Fibroblast of upper back skin (primary cell): ENCODE measurements at regions not wholly inside any gene's neighbourhood (a gene's known extent, or its start where the extent isn't known, plus 50 kb on each side); places are given as distances from the start of the nearest gene placed in this dataset.
"Not testable (repeated sequence)": the region's sequence is repeated elsewhere in the genome, so short reads cannot be mapped to it uniquely, and the experiment has no call there.

ENCODE experiments used
- DNase-seq: peaks from one replicate; pipeline ENCODE4 v3.0.0-alpha.2; 2013

- DNase-seq = no peak
Observed at GRCh38 chr6:141491684-141492083, 641.0 kb upstream of the GJE1 start.

- DNase-seq = no peak
Observed at GRCh38 chr6:141490982-141491381, 641.7 kb upstream of the GJE1 start.

GRCh38 chr6:141488488-141488887 lies 644.2 kb upstream of the GJE1 start:
- DNase-seq = peak; percentile 13

GRCh38 chr6:141486942-141487341 lies 645.8 kb upstream of the GJE1 start:
- DNase-seq = no peak

- peak; percentile 28 for DNase-seq
Observed at GRCh38 chr6:141484711-141485110, 648.0 kb upstream of the GJE1 start.

GRCh38 chr6:141483598-141484061 lies 649.1 kb upstream of the GJE1 start:
- peak; percentile 98 for DNase-seq

- DNase-seq = no peak
Observed at GRCh38 chr6:141482796-141483597, 649.7 kb upstream of the GJE1 start.

GRCh38 chr6:141475259-141475658 lies 657.5 kb upstream of the GJE1 start:
- DNase-seq = no peak

GRCh38 chr6:141472162-141472928 lies 660.4 kb upstream of the GJE1 start:
- DNase-seq = peak; percentile 21

GRCh38 chr6:141470810-141471209 lies 661.9 kb upstream of the GJE1 start:
- no peak for DNase-seq

- DNase-seq = peak; percentile 66
Observed at GRCh38 chr6:141467881-141468280, 664.8 kb upstream of the GJE1 start.

GRCh38 chr6:141467041-141467440 lies 665.7 kb upstream of the GJE1 start:
- DNase-seq = no peak

- no peak for DNase-seq
Observed at GRCh38 chr6:141464896-141465295, 667.8 kb upstream of the GJE1 start.

- peak; percentile 34 for DNase-seq
Observed at GRCh38 chr6:141464490-141464889, 668.2 kb upstream of the GJE1 start.

GRCh38 chr6:141463237-141463977 lies 669.3 kb upstream of the GJE1 start:
- peak; percentile 61 for DNase-seq

- DNase-seq = no peak
Observed at GRCh38 chr6:141460743-141461484, 671.8 kb upstream of the GJE1 start.

GRCh38 chr6:141460245-141460644 lies 672.5 kb upstream of the GJE1 start:
- not testable (repeated sequence) for DNase-seq

GRCh38 chr6:141457984-141458383 lies 674.7 kb upstream of the GJE1 start:
- DNase-seq = not testable (repeated sequence)

GRCh38 chr6:141452354-141452686 lies 680.4 kb upstream of the GJE1 start:
- no peak for DNase-seq

GRCh38 chr6:141451511-141452353 lies 681.0 kb upstream of the GJE1 start:
- DNase-seq = peak; percentile 87

- DNase-seq = no peak
Observed at GRCh38 chr6:141451181-141451510, 681.6 kb upstream of the GJE1 start.
